ENCODE measurements at regions not wholly inside any gene's neighbourhood (a gene's known extent, or its start where the extent isn't known, plus 50 kb on each side); places are given as distances from the start of the nearest gene placed in this dataset.

GRCh38 chr12:115694564-115694963, 582.9 kb downstream of the MED13L start (continued):
- TF ChIP-seq REST (IDR thresholded peaks at IDR 0.05) (no peak), MAX (IDR thresholded peaks at IDR 0.05) (no peak)

GRCh38 chr12:115693970-115694369, 583.5 kb downstream of the MED13L start:
- Histone ChIP-seq H3K9me3 (ENCODE audit: control insufficient read depth in 4 of 4, low read length in 3 of 4) (no peaks in the 10 kb centered on the region), H3K27ac (ENCODE audit: low read depth in 1 of 2, low read length in 2 of 2) (no peak overlapping the region), H3K4me1 (ENCODE audit: control insufficient read depth in 4 of 4, insufficient read depth in 4 of 4, low read length in 3 of 4) (no peaks in the 10 kb centered on the region), H3K36me3 (ENCODE audit: control insufficient read depth in 4 of 4, insufficient read depth in 3 of 4, low read depth in 1 of 4, low read length in 3 of 4) (no peaks in the 10 kb centered on the region), H3K4me3 (ENCODE audit: low read depth in 1 of 3, low read length in 3 of 3) (no peak overlapping the region), H3K27me3 (ENCODE audit: control insufficient read depth in 4 of 4, insufficient read depth in 4 of 4, low read length in 3 of 4) (no peaks in the 10 kb centered on the region), H3K9ac (ENCODE audit: low read depth in 1 of 2, low read length in 2 of 2) (no peak overlapping the region)
- TF ChIP-seq MAX (IDR thresholded peaks at IDR 0.05) (no peak), ZBTB33 (IDR thresholded peaks at IDR 0.05) (no peak), GABPA (IDR thresholded peaks at IDR 0.05 in 1 of 2, conservative IDR thresholded peaks at IDR 0.05 in 1 of 2) (no peak), RXRA (IDR thresholded peaks at IDR 0.05) (no peak), JUND (IDR thresholded peaks at IDR 0.05) (no peak), HNF4A (conservative IDR thresholded peaks at IDR 0.05) (no peak), FOXA2 (IDR thresholded peaks at IDR 0.05) (no peak), FOXA1 (IDR thresholded peaks at IDR 0.05) (no peak)
- no peak for DNase-seq (ENCODE audit: low spot score)

GRCh38 chr12:115691123-115691522, 586.4 kb downstream of the MED13L start:
- Histone ChIP-seq H3K4me3 (ENCODE audit: low read depth in 1 of 3, low read length in 3 of 3) (no peak overlapping the region), H3K9ac (ENCODE audit: low read depth in 1 of 2, low read length in 2 of 2) (no peak overlapping the region), H3K27me3 (ENCODE audit: control insufficient read depth in 4 of 4, insufficient read depth in 4 of 4, low read length in 3 of 4) (no peaks in the 10 kb centered on the region), H3K27ac (ENCODE audit: low read depth in 1 of 2, low read length in 2 of 2) (no peak overlapping the region), H3K36me3 (ENCODE audit: control insufficient read depth in 4 of 4, insufficient read depth in 3 of 4, low read depth in 1 of 4, low read length in 3 of 4) (no peaks in the 10 kb centered on the region), H3K4me1 (ENCODE audit: control insufficient read depth in 4 of 4, insufficient read depth in 4 of 4, low read length in 3 of 4) (no peaks in the 10 kb centered on the region), H3K9me3 (ENCODE audit: control insufficient read depth in 4 of 4, low read length in 3 of 4) (no peaks in the 10 kb centered on the region)
- DNase-seq (ENCODE audit: low spot score): no peak
- WGBS: 85% methylated on average over 2 of the region's 2 CpGs
- TF ChIP-seq FOXA2 (IDR thresholded peaks at IDR 0.05): no peak
- TF ChIP-seq YY1 (IDR thresholded peaks at IDR 0.05): no peak
- TF ChIP-seq JUND (IDR thresholded peaks at IDR 0.05): no peak
- TF ChIP-seq CTCF (IDR thresholded peaks at IDR 0.05; ENCODE audit: low read depth, low read length, missing input control): no peak
- no peak for TF ChIP-seq HNF4G (IDR thresholded peaks at IDR 0.05)
- no peak for TF ChIP-seq RXRA (IDR thresholded peaks at IDR 0.05)
- no peak for TF ChIP-seq TAF1 (conservative IDR thresholded peaks at IDR 0.05)
- TF ChIP-seq FOXA1 (IDR thresholded peaks at IDR 0.05): no peak
- TF ChIP-seq GABPA (IDR thresholded peaks at IDR 0.05 in 1 of 2, conservative IDR thresholded peaks at IDR 0.05 in 1 of 2): no peak
- TF ChIP-seq ATF3 (IDR thresholded peaks at IDR 0.05): no peak
- no peak for TF ChIP-seq HNF4A (conservative IDR thresholded peaks at IDR 0.05)
- no peak for TF ChIP-seq NR2F2 (IDR thresholded peaks at IDR 0.05)
- no peak for TF ChIP-seq REST (IDR thresholded peaks at IDR 0.05)
- TF ChIP-seq RAD21 (IDR thresholded peaks at IDR 0.05): no peak
- no peak for TF ChIP-seq EGR1 (IDR thresholded peaks at IDR 0.05; ENCODE audit: low read depth in 2 of 2)

Measured in liver (tissue), 8 donors.